Endodermal cell (in vitro differentiated cells): ENCODE measurements at regions not wholly inside any gene's neighbourhood (a gene's known extent, or its start where the extent isn't known, plus 50 kb on each side); places are given as distances from the start of the nearest gene placed in this dataset.

ENCODE experiments used
- DNase-seq: peaks from one replicate; pipeline ENCODE4 v3.0.0-alpha.2; 2017
- H3K27ac ChIP-seq: 2 replicates; pipeline ENCODE4 v1.5.1; 2013; ENCODE audit warnings: mild to moderate bottlenecking, low read depth, low read length, moderate library complexity
- H3K27me3 ChIP-seq: 2 replicates; pipeline ENCODE4 v1.6.1; 2013; ENCODE audit warnings: mild to moderate bottlenecking, low read length, moderate library complexity; ENCODE audit not compliant: insufficient read depth, control insufficient read depth, poor library complexity, severe bottlenecking
- H3K36me3 ChIP-seq: 2 replicates; pipeline ENCODE4 v1.7.0; 2013; ENCODE audit warnings: mild to moderate bottlenecking, low read length, moderate library complexity; ENCODE audit not compliant: control insufficient read depth, insufficient read depth
- H3K4me1 ChIP-seq: one replicate; pipeline ENCODE4 v1.7.0; 2013; ENCODE audit warnings: low read length; ENCODE audit not compliant: control insufficient read depth, insufficient read depth
- H3K4me3 ChIP-seq: 2 replicates; pipeline ENCODE4 v1.5.1; 2013; ENCODE audit warnings: mild to moderate bottlenecking, low read length, moderate library complexity
- H3K9ac ChIP-seq: 2 replicates; pipeline ENCODE4 v1.6.1; 2013; ENCODE audit warnings: mild to moderate bottlenecking, low read length, moderate library complexity; ENCODE audit not compliant: poor library complexity, severe bottlenecking; ENCODE audit errors: extremely low read depth
- H3K9me3 ChIP-seq: 2 replicates; pipeline ENCODE4 v1.6.1; 2013; ENCODE audit warnings: mild to moderate bottlenecking, low read length, moderate library complexity; ENCODE audit not compliant: control insufficient read depth
- H3K27ac Mint-ChIP-seq: 2 replicates; pipeline ENCODE4 v1.8.0; 2020; ENCODE audit warnings: mixed read lengths
- H3K27me3 Mint-ChIP-seq: 2 replicates; pipeline ENCODE4 v1.8.0; 2021; ENCODE audit warnings: mild to moderate bottlenecking, mixed read lengths; ENCODE audit not compliant: insufficient read depth
- H3K36me3 Mint-ChIP-seq: 2 replicates; pipeline ENCODE4 v1.8.0; 2020; ENCODE audit warnings: low read depth, mixed read lengths
- H3K4me1 Mint-ChIP-seq: 2 replicates; pipeline ENCODE4 v1.8.0; 2020; ENCODE audit warnings: mixed read lengths
- H3K4me3 Mint-ChIP-seq: 2 replicates; pipeline ENCODE4 v1.8.0; 2020; ENCODE audit warnings: mild to moderate bottlenecking, moderate library complexity, mixed read lengths
- H3K9me3 Mint-ChIP-seq: 2 replicates; pipeline ENCODE4 v1.8.0; 2020; ENCODE audit warnings: mild to moderate bottlenecking, mixed read lengths
- CTCF ChIP-seq: fragments of 200-600 bp; sonication (generic); conservative IDR thresholded peaks from 2 replicates; pipeline ENCODE4 v1.5.0; 2021; ENCODE audit warnings: antibody characterized with exemption, mild to moderate bottlenecking
- WGBS, 2 experiments: methylation state at CpG; one replicate each; pipeline versions ENCODE4 v1.1.5 to v1.1.7; 2013; ENCODE audit warnings: missing lambda C conversion rate in 2 of 2, mixed read lengths in 1 of 2; ENCODE audit not compliant: insufficient coverage in 1 of 2, insufficient read length in 1 of 2; 5-methylcytosine and 5-hydroxymethylcytosine counted together

GRCh38 chr7:33790746-33791145, 114.6 kb upstream of the BMPER start:
- H3K9me3 Mint-ChIP-seq, result no peaks in the 10 kb centered on the region
- no peak overlapping the region for H3K4me3 Mint-ChIP-seq
- H3K27me3 Mint-ChIP-seq, result no peaks in the 10 kb centered on the region
- H3K36me3 ChIP-seq, result no peaks in the 10 kb centered on the region
- no peaks in the 10 kb centered on the region for H3K9me3 ChIP-seq
- no peaks in the 10 kb centered on the region for H3K36me3 Mint-ChIP-seq
- no peak overlapping the region for H3K9ac ChIP-seq
- TF ChIP-seq CTCF, result no peak
- no peaks in the 10 kb centered on the region for H3K4me1 ChIP-seq
- no peaks in the 10 kb centered on the region for H3K27me3 ChIP-seq
- no peak overlapping the region for H3K27ac Mint-ChIP-seq
- H3K4me1 Mint-ChIP-seq, result peaks cover 19% of the 10 kb centered on the region
- no peak overlapping the region for H3K27ac ChIP-seq
- no peak overlapping the region for H3K4me3 ChIP-seq
- no peak for DNase-seq
- WGBS, 2 experiments, result 44 to 62% methylated on average over 2 to 5 of the region's 5 CpGs

- DNase-seq, result no peak
- 94 to 97% methylated on average over 2 of the region's 2 CpGs for WGBS, 2 experiments
- Histone ChIP-seq H3K36me3 (no peaks in the 10 kb centered on the region), H3K4me3 (no peak overlapping the region), H3K9me3 (peaks cover under 1% of the 10 kb centered on the region), H3K9ac (no peak overlapping the region), H3K27me3 (no peaks in the 10 kb centered on the region), H3K27ac (no peak overlapping the region), H3K4me1 (no peaks in the 10 kb centered on the region)
- no peak overlapping the region for H3K27ac Mint-ChIP-seq
- H3K9me3 Mint-ChIP-seq, result peaks cover 2% of the 10 kb centered on the region
- no peak for TF ChIP-seq CTCF
- H3K4me1 Mint-ChIP-seq, result peaks cover 17% of the 10 kb centered on the region
- peaks cover 2% of the 10 kb centered on the region for H3K36me3 Mint-ChIP-seq
- no peaks in the 10 kb centered on the region for H3K27me3 Mint-ChIP-seq
- no peak overlapping the region for H3K4me3 Mint-ChIP-seq
Observed at GRCh38 chr7:33792041-33792440, 113.3 kb upstream of the BMPER start.

- Histone ChIP-seq H3K9ac (no peak overlapping the region), H3K27ac (no peak overlapping the region), H3K36me3 (no peaks in the 10 kb centered on the region), H3K27me3 (no peaks in the 10 kb centered on the region), H3K4me3 (no peak overlapping the region), H3K9me3 (peaks cover 6% of the 10 kb centered on the region), H3K4me1 (no peaks in the 10 kb centered on the region)
- Mint-ChIP-seq H3K27ac (no peak overlapping the region), H3K36me3 (peaks cover 6% of the 10 kb centered on the region), H3K9me3 (peaks cover 8% of the 10 kb centered on the region), H3K4me3 (no peak overlapping the region), H3K27me3 (no peaks in the 10 kb centered on the region), H3K4me1 (peaks cover 12% of the 10 kb centered on the region)
- no peak for TF ChIP-seq CTCF
- WGBS, 2 experiments, result 91 to 94% methylated on average over 3 to 4 of the region's 4 CpGs
- DNase-seq, result no peak
Observed at GRCh38 chr7:33792547-33793105, 112.7 kb upstream of the BMPER start.
